HEK293 (cell line): ENCODE measurements at regions not wholly inside any gene's neighbourhood (a gene's known extent, or its start where the extent isn't known, plus 50 kb on each side); places are given as distances from the start of the nearest gene placed in this dataset.

ENCODE experiments used
- CTCF ChIA-PET: fragments of 350-600 bp; formaldehyde crosslinking; extraction: SDS; loops from one replicate; lab custom pipeline; 2021; ENCODE audit warnings: antibody characterized with exemption; lab: Yijun Ruan, JAX
- POLR2A ChIA-PET: fragments of 300-600 bp; formaldehyde crosslinking; extraction: SDS; loops from one replicate; lab custom pipeline; 2020; ENCODE audit warnings: antibody characterized with exemption, inconsistent platforms; lab: Yijun Ruan, JAX
- H3K27ac ChIP-seq: fragments of 200-500 bp; sonication (Bioruptor generic); 2 replicates; pipeline ENCODE4 v1.5.1; 2014; ENCODE audit warnings: low read depth, low read length, control low read depth, inconsistent platforms; ENCODE audit errors: extremely low read depth
- H3K36me3 ChIP-seq, 2 experiments: fragments of 200-500 bp in 1 of 2; sonication (Bioruptor generic) in 1 of 2; 1 replicate in 1 of 2; 2 replicates in 1 of 2; pipeline ENCODE4 v1.5.1; 2014 to 2017; ENCODE audit warnings: inconsistent platforms in 2 of 2, low read length in 2 of 2; ENCODE audit not compliant: control insufficient read depth in 2 of 2, insufficient read depth in 1 of 2
- H3K4me1 ChIP-seq: fragments of 200-500 bp; sonication (Bioruptor generic); 2 replicates; pipeline ENCODE4 v1.5.1; 2014; ENCODE audit warnings: mild to moderate bottlenecking, low read length, inconsistent platforms; ENCODE audit not compliant: control insufficient read depth, insufficient read depth
- H3K4me3 ChIP-seq: 2 replicates; pipeline ENCODE4 v1.5.1; 2011; ENCODE audit warnings: low read depth, mild to moderate bottlenecking, control low read depth, low read length, moderate library complexity
- H3K9me3 ChIP-seq: fragments of 200-500 bp; sonication (Bioruptor generic); 2 replicates; pipeline ENCODE4 v1.5.1; 2014; ENCODE audit warnings: low read depth, low read length, inconsistent platforms; ENCODE audit not compliant: control insufficient read depth, insufficient read depth
- CTCF ChIP-seq: fragments of 450-650 bp; formaldehyde crosslinking; IDR thresholded peaks from 2 replicates; pipeline ENCODE4 v1.5.1; 2016; ENCODE audit warnings: missing biosample characterization, missing genetic modification characterization
- HOXC10 ChIP-seq: sonication (generic); formaldehyde crosslinking; IDR thresholded peaks from 2 replicates; pipeline ENCODE4 v1.8.1; 2023; ENCODE audit warnings: mild to moderate bottlenecking, missing genetic modification reagents
- PRDM1 ChIP-seq: fragments of 450-650 bp; formaldehyde crosslinking; IDR thresholded peaks from 2 replicates; pipeline ENCODE4; 2016; ENCODE audit warnings: missing biosample characterization, missing genetic modification characterization
- PRDM2 ChIP-seq: fragments of 450-650 bp; formaldehyde crosslinking; IDR thresholded peaks from 2 replicates; pipeline ENCODE4 v1.5.1; 2016; ENCODE audit warnings: missing biosample characterization, missing genetic modification characterization, borderline replicate concordance
- RBAK ChIP-seq: fragments of 450-650 bp; formaldehyde crosslinking; IDR thresholded peaks from 2 replicates; pipeline ENCODE4 v1.5.1; 2016; ENCODE audit warnings: missing biosample characterization, missing genetic modification characterization
- SP2 ChIP-seq: fragments of 450-650 bp; formaldehyde crosslinking; IDR thresholded peaks from 2 replicates; pipeline ENCODE4 v1.5.1; 2016; ENCODE audit warnings: missing biosample characterization, missing genetic modification characterization
- YY2 ChIP-seq: fragments of 450-650 bp; formaldehyde crosslinking; IDR thresholded peaks from 2 replicates; pipeline ENCODE4 v1.5.1; 2016; ENCODE audit warnings: missing biosample characterization, missing genetic modification characterization
- ZBTB17 ChIP-seq: fragments of 450-650 bp; formaldehyde crosslinking; IDR thresholded peaks from 2 replicates; pipeline ENCODE4 v1.5.1; 2016; ENCODE audit warnings: missing biosample characterization, missing genetic modification characterization
- ZBTB7A ChIP-seq: fragments of 450-650 bp; formaldehyde crosslinking; IDR thresholded peaks from 2 replicates; pipeline ENCODE4 v1.5.1; 2016; ENCODE audit warnings: low read depth, missing biosample characterization, missing genetic modification characterization
- ZFP41 ChIP-seq: fragments of 450-650 bp; formaldehyde crosslinking; IDR thresholded peaks from 2 replicates; pipeline ENCODE4 v1.5.1; 2016; ENCODE audit warnings: missing biosample characterization, missing genetic modification characterization, borderline replicate concordance
- ZNF18 ChIP-seq: fragments of 450-650 bp; formaldehyde crosslinking; IDR thresholded peaks from 2 replicates; pipeline ENCODE4 v1.5.1; 2016; ENCODE audit warnings: missing biosample characterization, missing genetic modification characterization
- ZNF23 ChIP-seq: fragments of 450-650 bp; formaldehyde crosslinking; IDR thresholded peaks from 2 replicates; pipeline ENCODE4 v1.5.1; 2016; ENCODE audit warnings: missing biosample characterization, missing genetic modification characterization, borderline replicate concordance
- ZNF266 ChIP-seq: fragments of 450-650 bp; formaldehyde crosslinking; IDR thresholded peaks from 2 replicates; pipeline ENCODE4 v1.5.1; 2016; ENCODE audit warnings: missing biosample characterization, missing genetic modification characterization, low read depth
- ZNF280D ChIP-seq: fragments of 450-650 bp; formaldehyde crosslinking; IDR thresholded peaks from 2 replicates; pipeline ENCODE4 v1.5.1; 2016; ENCODE audit warnings: missing biosample characterization, missing genetic modification characterization
- ZNF404 ChIP-seq: fragments of 450-650 bp; formaldehyde crosslinking; IDR thresholded peaks from 2 replicates; pipeline ENCODE4 v1.5.1; 2017; ENCODE audit warnings: missing biosample characterization, missing genetic modification characterization
- ZNF433 ChIP-seq: fragments of 450-650 bp; formaldehyde crosslinking; IDR thresholded peaks from 2 replicates; pipeline ENCODE4 v1.5.1; 2016; ENCODE audit warnings: missing biosample characterization, missing genetic modification characterization, low read depth
- ZNF449 ChIP-seq: fragments of 450-650 bp; formaldehyde crosslinking; IDR thresholded peaks from 2 replicates; pipeline ENCODE4 v1.5.1; 2017; ENCODE audit warnings: missing biosample characterization, mild to moderate bottlenecking, missing genetic modification characterization, moderate library complexity
- ZNF488 ChIP-seq: fragments of 450-650 bp; formaldehyde crosslinking; IDR thresholded peaks from 2 replicates; pipeline ENCODE4 v1.5.1; 2016; ENCODE audit warnings: missing biosample characterization, missing genetic modification characterization
- ZNF529 ChIP-seq: fragments of 450-650 bp; formaldehyde crosslinking; IDR thresholded peaks from 2 replicates; pipeline ENCODE4 v1.5.1; 2017; ENCODE audit warnings: missing genetic modification characterization, missing biosample characterization; ENCODE audit not compliant: insufficient replicate concordance
- ZNF658 ChIP-seq: fragments of 450-650 bp; formaldehyde crosslinking; IDR thresholded peaks from 2 replicates; pipeline ENCODE4; 2016; ENCODE audit warnings: missing biosample characterization, missing genetic modification characterization
- ZNF707 ChIP-seq: fragments of 450-650 bp; formaldehyde crosslinking; IDR thresholded peaks from 2 replicates; pipeline ENCODE4 v1.5.1; 2016; ENCODE audit warnings: missing biosample characterization, missing genetic modification characterization
- ZNF768 ChIP-seq: fragments of 450-650 bp; formaldehyde crosslinking; IDR thresholded peaks from 2 replicates; pipeline ENCODE4 v1.5.1; 2018; ENCODE audit warnings: missing biosample characterization, mild to moderate bottlenecking, missing genetic modification characterization
- ZSCAN30 ChIP-seq: fragments of 450-650 bp; IDR thresholded peaks from 2 replicates; pipeline ENCODE4 v1.5.1; 2018; ENCODE audit warnings: missing biosample characterization, mild to moderate bottlenecking, missing genetic modification characterization, moderate library complexity

- no peak for TF ChIP-seq CTCF
- TF ChIP-seq HOXC10 (CRISPR knock-in tag) = no peak
- no peak for TF ChIP-seq ZNF404 (tag by site-specific recombination)
- TF ChIP-seq ZNF768 (tag by site-specific recombination) = no peak
- TF ChIP-seq SP2 = no peak
- no peak for TF ChIP-seq ZBTB17 (tag by site-specific recombination)
Observed at GRCh38 chr2:118709786-118710185, 137.7 kb downstream of the EN1 start (continued).

GRCh38 chr2:118706844-118707243 is 140.6 kb downstream of the EN1 start:
- no peaks in the 10 kb centered on the region for H3K4me1 ChIP-seq
- H3K27ac ChIP-seq = no peak overlapping the region
- POLR2A ChIA-PET = no interaction called here
- H3K4me3 ChIP-seq = no peak overlapping the region
- CTCF ChIA-PET = no interaction called here
- no peak for TF ChIP-seq ZNF488 (tag by site-specific recombination)
- no peak for TF ChIP-seq ZNF433 (tag by site-specific recombination)
- no peak for TF ChIP-seq ZSCAN30
- no peak for TF ChIP-seq ZNF266
- no peak for TF ChIP-seq YY2
- TF ChIP-seq ZBTB7A = no peak
- TF ChIP-seq ZNF529 (tag by site-specific recombination) = no peak
- no peak for TF ChIP-seq ZNF658 (tag by site-specific recombination)
- no peak for TF ChIP-seq ZFP41 (tag by site-specific recombination)
- TF ChIP-seq PRDM2 = no peak
- no peak for TF ChIP-seq ZNF449 (tag by site-specific recombination)
- no peak for TF ChIP-seq ZNF18 (tag by site-specific recombination)
- no peak for TF ChIP-seq ZNF280D
- TF ChIP-seq ZNF707 (tag by site-specific recombination) = no peak
- no peak for TF ChIP-seq RBAK (tag by site-specific recombination)
- TF ChIP-seq PRDM1 = no peak
- TF ChIP-seq ZNF23 (tag by site-specific recombination) = no peak
- H3K9me3 ChIP-seq = no peaks in the 10 kb centered on the region
- no peaks in the 10 kb centered on the region for H3K36me3 ChIP-seq
